GM23338 (cell line): ENCODE measurements at regions not wholly inside any gene's neighbourhood (a gene's known extent, or its start where the extent isn't known, plus 50 kb on each side); places are given as distances from the start of the nearest gene placed in this dataset.

Experiments
- ATAC-seq: fragments of 200-7000 bp; cut with Tn5 transposase; 3 replicates; pipeline ENCODE4 v1.9.1; 2020
- DNase-seq: peaks from one replicate; pipeline ENCODE4 v3.0.0-alpha.2; 2015; ENCODE audit warnings: low spot score
- H2AFZ ChIP-seq: fragments of 200-600 bp; sonication (generic); 2 replicates; pipeline ENCODE4 v1.8.0; 2016; ENCODE audit warnings: antibody characterized with exemption, mild to moderate bottlenecking, moderate library complexity
- H3F3A ChIP-seq: fragments of 200-600 bp; sonication (generic); replicated peaks from 2 replicates; pipeline ENCODE4 v1.8.0; 2017; ENCODE audit warnings: antibody characterized with exemption, mixed run types, low read depth
- H3K27ac ChIP-seq: fragments of 200-600 bp; sonication (generic); 2 replicates; pipeline ENCODE4 v1.6.1; 2016; ENCODE audit warnings: low read depth
- H3K27me3 ChIP-seq: fragments of 200-600 bp; sonication (generic); 2 replicates; pipeline ENCODE4 v1.8.0; 2016; ENCODE audit warnings: mild to moderate bottlenecking, mixed run types, moderate library complexity; ENCODE audit not compliant: insufficient read depth
- H3K36me3 ChIP-seq: fragments of 200-600 bp; sonication (generic); 2 replicates; pipeline ENCODE4 v1.8.0; 2016; ENCODE audit warnings: mild to moderate bottlenecking; ENCODE audit not compliant: insufficient read depth
- H3K4me1 ChIP-seq: fragments of 200-600 bp; sonication (generic); 2 replicates; pipeline ENCODE4 v1.8.0; 2016; ENCODE audit warnings: mild to moderate bottlenecking, moderate library complexity; ENCODE audit not compliant: insufficient read depth
- H3K4me2 ChIP-seq: fragments of 200-600 bp; sonication (generic); 2 replicates; pipeline ENCODE4 v1.7.1; 2017; ENCODE audit warnings: mixed run types
- H3K4me3 ChIP-seq: fragments of 200-600 bp; sonication (generic); 2 replicates; pipeline ENCODE4 v1.6.1; 2016; ENCODE audit warnings: mixed run types
- H3K79me2 ChIP-seq: fragments of 200-600 bp; sonication (generic); replicated peaks from 2 replicates; pipeline ENCODE4 v1.8.0; 2017; ENCODE audit warnings: mild to moderate bottlenecking; ENCODE audit not compliant: insufficient read depth
- H3K9me2 ChIP-seq: fragments of 200-600 bp; sonication (generic); 2 replicates; pipeline ENCODE4 v1.8.0; 2017; ENCODE audit not compliant: insufficient read depth
- H4K20me1 ChIP-seq: fragments of 200-600 bp; sonication (generic); replicated peaks from 2 replicates; pipeline ENCODE4 v1.8.0; 2017; ENCODE audit warnings: mild to moderate bottlenecking; ENCODE audit not compliant: insufficient read depth
- H3K27ac Mint-ChIP-seq: 2 replicates; pipeline ENCODE4 v1.8.0; 2020; ENCODE audit warnings: inconsistent platforms, mild to moderate bottlenecking, moderate library complexity, mixed read lengths
- H3K27me3 Mint-ChIP-seq: 3 replicates; pipeline ENCODE4 v1.8.0; 2022; ENCODE audit warnings: low read depth, mild to moderate bottlenecking, moderate library complexity, mixed read lengths, inconsistent platforms; ENCODE audit not compliant: insufficient read depth, poor library complexity
- H3K36me3 Mint-ChIP-seq: 3 replicates; pipeline ENCODE4 v1.8.0; 2021; ENCODE audit warnings: low read depth, mild to moderate bottlenecking, inconsistent platforms, moderate library complexity, mixed read lengths
- H3K4me1 Mint-ChIP-seq: 3 replicates; pipeline ENCODE4 v1.8.0; 2020; ENCODE audit warnings: mild to moderate bottlenecking, inconsistent platforms, mixed read lengths
- H3K4me3 Mint-ChIP-seq: 3 replicates; pipeline ENCODE4 v1.8.0; 2021; ENCODE audit warnings: moderate library complexity, mild to moderate bottlenecking, inconsistent platforms, mixed read lengths
- H3K9me3 Mint-ChIP-seq: 3 replicates; pipeline ENCODE4 v1.8.0; 2020; ENCODE audit warnings: moderate library complexity, mild to moderate bottlenecking, inconsistent platforms, mixed read lengths
- CREB1 ChIP-seq: fragments of 250-450 bp; sonication (Bioruptor Pico); IDR thresholded peaks from 2 replicates; pipeline ENCODE4 v1.5.0; 2020; ENCODE audit warnings: low read depth, mild to moderate bottlenecking, moderate library complexity
- EZH2 ChIP-seq: fragments of 200-600 bp; sonication (generic); IDR thresholded peaks from one replicate; pipeline ENCODE4 v1.8.0; 2017; ENCODE audit warnings: antibody characterized with exemption, mild to moderate bottlenecking, low read depth; ENCODE audit not compliant: unreplicated experiment
- EZH2phosphoT487 ChIP-seq: fragments of 200-600 bp; sonication (generic); IDR thresholded peaks from one replicate; pipeline ENCODE4 v1.8.1; 2018; ENCODE audit warnings: antibody characterized with exemption; ENCODE audit not compliant: unreplicated experiment
- JUNB ChIP-seq: IDR thresholded peaks from one replicate; pipeline ENCODE4 v1.6.1; 2016; ENCODE audit warnings: antibody characterized with exemption; ENCODE audit not compliant: unreplicated experiment
- NANOG ChIP-seq: IDR thresholded peaks from 2 replicates; pipeline ENCODE4 v1.6.1; 2016; ENCODE audit warnings: antibody characterized with exemption, borderline replicate concordance
- POLR2AphosphoS5 ChIP-seq: IDR thresholded peaks from 2 replicates; pipeline ENCODE4 v1.6.1; 2016; ENCODE audit warnings: antibody characterized with exemption, low read depth
- STAT1 ChIP-seq: IDR thresholded peaks from one replicate; pipeline ENCODE4 v1.6.1; 2016; ENCODE audit warnings: antibody characterized with exemption; ENCODE audit not compliant: unreplicated experiment
- ZNF114 ChIP-seq: fragments of 250-450 bp; sonication (Bioruptor Pico); IDR thresholded peaks from 2 replicates; pipeline ENCODE4 v1.5.0; 2020; ENCODE audit warnings: mild to moderate bottlenecking, moderate library complexity
- ZNF331 ChIP-seq: fragments of 250-450 bp; sonication (Bioruptor Pico); IDR thresholded peaks from 2 replicates; pipeline ENCODE4 v1.5.0; 2020; ENCODE audit warnings: low read depth, mild to moderate bottlenecking, moderate library complexity
- TF ChIP-seq, protein P1 (sequence below): fragments of 250-450 bp; sonication (Bioruptor Pico); IDR thresholded peaks from 2 replicates; pipeline ENCODE4 v1.5.0; 2020; ENCODE audit warnings: mild to moderate bottlenecking, moderate library complexity
- TF ChIP-seq, protein P2 (sequence below), 2 experiments: fragments of 200-600 bp in 1 of 2; sonication (generic) in 1 of 2; conservative IDR thresholded peaks; 2 replicates each; pipeline versions ENCODE4 v1.5.1 to v1.6.1; 2016 to 2017; ENCODE audit warnings: antibody characterized with exemption in 2 of 2, low read depth in 2 of 2, mild to moderate bottlenecking in 2 of 2, moderate library complexity in 1 of 2
- TF ChIP-seq, protein P3 (sequence below): IDR thresholded peaks from one replicate; pipeline ENCODE4 v1.6.1; 2018; ENCODE audit warnings: antibody characterized with exemption; ENCODE audit not compliant: unreplicated experiment
- TF ChIP-seq, protein P4 (sequence below): IDR thresholded peaks from 2 replicates; pipeline ENCODE4 v1.6.1; 2016; ENCODE audit warnings: antibody characterized with exemption

DNA sequence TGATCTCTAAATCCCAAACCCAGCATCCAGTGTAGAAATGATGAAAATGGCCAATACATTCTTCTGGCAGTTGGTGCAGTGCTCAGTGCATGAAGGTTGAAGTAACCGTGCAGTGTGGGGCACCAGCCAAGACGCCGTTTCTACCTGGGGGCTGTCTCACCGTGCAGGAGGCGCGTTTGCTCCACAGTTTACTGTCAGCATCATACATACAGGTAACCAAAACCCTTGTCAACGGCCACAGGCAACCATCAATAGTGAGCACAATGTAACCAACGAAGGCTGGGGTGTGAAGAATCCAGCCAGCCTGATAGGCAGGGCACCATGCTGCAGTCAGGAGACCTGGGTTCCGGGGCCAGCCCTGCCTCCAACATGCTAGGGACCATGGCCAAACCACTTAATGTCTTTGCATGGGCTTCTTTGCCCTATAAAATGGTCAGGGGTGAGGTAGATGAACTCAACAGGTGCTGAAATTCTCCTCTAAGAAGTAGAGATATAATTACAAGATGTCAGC is 127.5 kb upstream of the ID2 start:
- Histone ChIP-seq H2AFZ (no peak overlapping the region), H3K79me2 (no peaks in the 10 kb centered on the region), H4K20me1 (no peaks in the 10 kb centered on the region), H3K9me2 (peaks cover 6% of the 10 kb centered on the region; the same call in 1 of the 2 replicates), H3K27ac (no peak overlapping the region), H3K4me3 (no peak overlapping the region), H3K4me2 (no peak overlapping the region), H3K4me1 (no peaks in the 10 kb centered on the region), H3F3A (no peaks in the 10 kb centered on the region), H3K36me3 (no peaks in the 10 kb centered on the region), H3K27me3 (no peaks in the 10 kb centered on the region)
- H3K9me3 Mint-ChIP-seq, result peaks cover 13% of the 10 kb centered on the region; the same call in 2 of the 3 replicates
- H3K4me1 Mint-ChIP-seq, result peaks cover 9% of the 10 kb centered on the region; the same call in 2 of the 3 replicates
- peaks cover 8% of the 10 kb centered on the region for H3K27me3 Mint-ChIP-seq
- ATAC-seq (no peak), DNase-seq (no peak)
- TF ChIP-seq JUNB (no peak), ZNF331 (no peak), EZH2 (no peak), ZNF114 (CRISPR knock-in tag) (no peak), CREB1 (CRISPR knock-in tag) (no peak), EZH2phosphoT487 (no peak), NANOG (no peak), POLR2AphosphoS5 (no peak), STAT1 (no peak)
- TF ChIP-seq, protein P1, sequence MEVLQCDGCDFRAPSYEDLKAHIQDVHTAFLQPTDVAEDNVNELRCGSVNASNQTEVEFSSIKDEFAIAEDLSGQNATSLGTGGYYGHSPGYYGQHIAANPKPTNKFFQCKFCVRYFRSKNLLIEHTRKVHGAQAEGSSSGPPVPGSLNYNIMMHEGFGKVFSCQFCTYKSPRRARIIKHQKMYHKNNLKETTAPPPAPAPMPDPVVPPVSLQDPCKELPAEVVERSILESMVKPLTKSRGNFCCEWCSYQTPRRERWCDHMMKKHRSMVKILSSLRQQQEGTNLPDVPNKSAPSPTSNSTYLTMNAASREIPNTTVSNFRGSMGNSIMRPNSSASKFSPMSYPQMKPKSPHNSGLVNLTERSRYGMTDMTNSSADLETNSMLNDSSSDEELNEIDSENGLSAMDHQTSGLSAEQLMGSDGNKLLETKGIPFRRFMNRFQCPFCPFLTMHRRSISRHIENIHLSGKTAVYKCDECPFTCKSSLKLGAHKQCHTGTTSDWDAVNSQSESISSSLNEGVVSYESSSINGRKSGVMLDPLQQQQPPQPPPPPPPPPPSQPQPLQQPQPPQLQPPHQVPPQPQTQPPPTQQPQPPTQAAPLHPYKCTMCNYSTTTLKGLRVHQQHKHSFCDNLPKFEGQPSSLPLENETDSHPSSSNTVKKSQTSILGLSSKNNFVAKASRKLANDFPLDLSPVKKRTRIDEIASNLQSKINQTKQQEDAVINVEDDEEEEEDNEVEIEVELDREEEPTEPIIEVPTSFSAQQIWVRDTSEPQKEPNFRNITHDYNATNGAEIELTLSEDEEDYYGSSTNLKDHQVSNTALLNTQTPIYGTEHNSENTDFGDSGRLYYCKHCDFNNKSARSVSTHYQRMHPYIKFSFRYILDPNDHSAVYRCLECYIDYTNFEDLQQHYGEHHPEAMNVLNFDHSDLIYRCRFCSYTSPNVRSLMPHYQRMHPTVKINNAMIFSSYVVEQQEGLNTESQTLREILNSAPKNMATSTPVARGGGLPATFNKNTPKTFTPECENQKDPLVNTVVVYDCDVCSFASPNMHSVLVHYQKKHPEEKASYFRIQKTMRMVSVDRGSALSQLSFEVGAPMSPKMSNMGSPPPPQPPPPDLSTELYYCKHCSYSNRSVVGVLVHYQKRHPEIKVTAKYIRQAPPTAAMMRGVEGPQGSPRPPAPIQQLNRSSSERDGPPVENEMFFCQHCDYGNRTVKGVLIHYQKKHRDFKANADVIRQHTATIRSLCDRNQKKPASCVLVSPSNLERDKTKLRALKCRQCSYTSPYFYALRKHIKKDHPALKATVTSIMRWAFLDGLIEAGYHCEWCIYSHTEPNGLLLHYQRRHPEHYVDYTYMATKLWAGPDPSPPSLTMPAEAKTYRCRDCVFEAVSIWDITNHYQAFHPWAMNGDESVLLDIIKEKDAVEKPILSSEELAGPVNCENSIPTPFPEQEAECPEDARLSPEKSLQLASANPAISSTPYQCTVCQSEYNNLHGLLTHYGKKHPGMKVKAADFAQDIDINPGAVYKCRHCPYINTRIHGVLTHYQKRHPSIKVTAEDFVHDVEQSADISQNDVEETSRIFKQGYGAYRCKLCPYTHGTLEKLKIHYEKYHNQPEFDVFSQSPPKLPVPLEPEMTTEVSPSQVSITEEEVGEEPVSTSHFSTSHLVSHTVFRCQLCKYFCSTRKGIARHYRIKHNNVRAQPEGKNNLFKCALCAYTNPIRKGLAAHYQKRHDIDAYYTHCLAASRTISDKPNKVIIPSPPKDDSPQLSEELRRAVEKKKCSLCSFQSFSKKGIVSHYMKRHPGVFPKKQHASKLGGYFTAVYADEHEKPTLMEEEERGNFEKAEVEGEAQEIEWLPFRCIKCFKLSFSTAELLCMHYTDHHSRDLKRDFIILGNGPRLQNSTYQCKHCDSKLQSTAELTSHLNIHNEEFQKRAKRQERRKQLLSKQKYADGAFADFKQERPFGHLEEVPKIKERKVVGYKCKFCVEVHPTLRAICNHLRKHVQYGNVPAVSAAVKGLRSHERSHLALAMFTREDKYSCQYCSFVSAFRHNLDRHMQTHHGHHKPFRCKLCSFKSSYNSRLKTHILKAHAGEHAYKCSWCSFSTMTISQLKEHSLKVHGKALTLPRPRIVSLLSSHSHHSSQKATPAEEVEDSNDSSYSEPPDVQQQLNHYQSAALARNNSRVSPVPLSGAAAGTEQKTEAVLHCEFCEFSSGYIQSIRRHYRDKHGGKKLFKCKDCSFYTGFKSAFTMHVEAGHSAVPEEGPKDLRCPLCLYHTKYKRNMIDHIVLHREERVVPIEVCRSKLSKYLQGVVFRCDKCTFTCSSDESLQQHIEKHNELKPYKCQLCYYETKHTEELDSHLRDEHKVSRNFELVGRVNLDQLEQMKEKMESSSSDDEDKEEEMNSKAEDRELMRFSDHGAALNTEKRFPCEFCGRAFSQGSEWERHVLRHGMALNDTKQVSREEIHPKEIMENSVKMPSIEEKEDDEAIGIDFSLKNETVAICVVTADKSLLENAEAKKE, result no peak
- TF ChIP-seq, protein P2, sequence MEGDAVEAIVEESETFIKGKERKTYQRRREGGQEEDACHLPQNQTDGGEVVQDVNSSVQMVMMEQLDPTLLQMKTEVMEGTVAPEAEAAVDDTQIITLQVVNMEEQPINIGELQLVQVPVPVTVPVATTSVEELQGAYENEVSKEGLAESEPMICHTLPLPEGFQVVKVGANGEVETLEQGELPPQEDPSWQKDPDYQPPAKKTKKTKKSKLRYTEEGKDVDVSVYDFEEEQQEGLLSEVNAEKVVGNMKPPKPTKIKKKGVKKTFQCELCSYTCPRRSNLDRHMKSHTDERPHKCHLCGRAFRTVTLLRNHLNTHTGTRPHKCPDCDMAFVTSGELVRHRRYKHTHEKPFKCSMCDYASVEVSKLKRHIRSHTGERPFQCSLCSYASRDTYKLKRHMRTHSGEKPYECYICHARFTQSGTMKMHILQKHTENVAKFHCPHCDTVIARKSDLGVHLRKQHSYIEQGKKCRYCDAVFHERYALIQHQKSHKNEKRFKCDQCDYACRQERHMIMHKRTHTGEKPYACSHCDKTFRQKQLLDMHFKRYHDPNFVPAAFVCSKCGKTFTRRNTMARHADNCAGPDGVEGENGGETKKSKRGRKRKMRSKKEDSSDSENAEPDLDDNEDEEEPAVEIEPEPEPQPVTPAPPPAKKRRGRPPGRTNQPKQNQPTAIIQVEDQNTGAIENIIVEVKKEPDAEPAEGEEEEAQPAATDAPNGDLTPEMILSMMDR (conservative IDR thresholded peaks at IDR 0.05; ENCODE audit: low read depth in 2 of 2), result no peak
- TF ChIP-seq, protein P3, sequence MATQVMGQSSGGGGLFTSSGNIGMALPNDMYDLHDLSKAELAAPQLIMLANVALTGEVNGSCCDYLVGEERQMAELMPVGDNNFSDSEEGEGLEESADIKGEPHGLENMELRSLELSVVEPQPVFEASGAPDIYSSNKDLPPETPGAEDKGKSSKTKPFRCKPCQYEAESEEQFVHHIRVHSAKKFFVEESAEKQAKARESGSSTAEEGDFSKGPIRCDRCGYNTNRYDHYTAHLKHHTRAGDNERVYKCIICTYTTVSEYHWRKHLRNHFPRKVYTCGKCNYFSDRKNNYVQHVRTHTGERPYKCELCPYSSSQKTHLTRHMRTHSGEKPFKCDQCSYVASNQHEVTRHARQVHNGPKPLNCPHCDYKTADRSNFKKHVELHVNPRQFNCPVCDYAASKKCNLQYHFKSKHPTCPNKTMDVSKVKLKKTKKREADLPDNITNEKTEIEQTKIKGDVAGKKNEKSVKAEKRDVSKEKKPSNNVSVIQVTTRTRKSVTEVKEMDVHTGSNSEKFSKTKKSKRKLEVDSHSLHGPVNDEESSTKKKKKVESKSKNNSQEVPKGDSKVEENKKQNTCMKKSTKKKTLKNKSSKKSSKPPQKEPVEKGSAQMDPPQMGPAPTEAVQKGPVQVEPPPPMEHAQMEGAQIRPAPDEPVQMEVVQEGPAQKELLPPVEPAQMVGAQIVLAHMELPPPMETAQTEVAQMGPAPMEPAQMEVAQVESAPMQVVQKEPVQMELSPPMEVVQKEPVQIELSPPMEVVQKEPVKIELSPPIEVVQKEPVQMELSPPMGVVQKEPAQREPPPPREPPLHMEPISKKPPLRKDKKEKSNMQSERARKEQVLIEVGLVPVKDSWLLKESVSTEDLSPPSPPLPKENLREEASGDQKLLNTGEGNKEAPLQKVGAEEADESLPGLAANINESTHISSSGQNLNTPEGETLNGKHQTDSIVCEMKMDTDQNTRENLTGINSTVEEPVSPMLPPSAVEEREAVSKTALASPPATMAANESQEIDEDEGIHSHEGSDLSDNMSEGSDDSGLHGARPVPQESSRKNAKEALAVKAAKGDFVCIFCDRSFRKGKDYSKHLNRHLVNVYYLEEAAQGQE, result no peak
- TF ChIP-seq, protein P4, sequence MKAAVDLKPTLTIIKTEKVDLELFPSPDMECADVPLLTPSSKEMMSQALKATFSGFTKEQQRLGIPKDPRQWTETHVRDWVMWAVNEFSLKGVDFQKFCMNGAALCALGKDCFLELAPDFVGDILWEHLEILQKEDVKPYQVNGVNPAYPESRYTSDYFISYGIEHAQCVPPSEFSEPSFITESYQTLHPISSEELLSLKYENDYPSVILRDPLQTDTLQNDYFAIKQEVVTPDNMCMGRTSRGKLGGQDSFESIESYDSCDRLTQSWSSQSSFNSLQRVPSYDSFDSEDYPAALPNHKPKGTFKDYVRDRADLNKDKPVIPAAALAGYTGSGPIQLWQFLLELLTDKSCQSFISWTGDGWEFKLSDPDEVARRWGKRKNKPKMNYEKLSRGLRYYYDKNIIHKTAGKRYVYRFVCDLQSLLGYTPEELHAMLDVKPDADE, result no peak
- H3K27ac Mint-ChIP-seq, result no peak overlapping the region
- H3K36me3 Mint-ChIP-seq, result peaks cover 3% of the 10 kb centered on the region; the same call in 2 of the 3 replicates
- H3K4me3 Mint-ChIP-seq, result no peak overlapping the region
